T-cell (primary cell): ENCODE measurements at regions not wholly inside any gene's neighbourhood (a gene's known extent, or its start where the extent isn't known, plus 50 kb on each side); places are given as distances from the start of the nearest gene placed in this dataset.

ENCODE experiments used
- ATAC-seq, 4 experiments: fragments of 200-7000 bp in 3 of 4; fragments of 150-1000 bp in 1 of 4; cut with Tn5 transposase; replicated peaks in 1 of 4; 1 replicate in 3 of 4; 2 replicates in 1 of 4; pipeline ENCODE4 v1.10.0; 2021; ENCODE audit warnings: moderate library complexity in 3 of 4, mild to moderate bottlenecking in 2 of 4, moderate number of reproducible peaks in 1 of 4
- CTCF ChIA-PET, 2 donors: fragments of 300-600 bp; sonication (Branson Sonifier 250); formaldehyde crosslinking; loops; one replicate each; lab custom pipeline; 2022; ENCODE audit warnings: antibody characterized with exemption in 2 of 2; lab: Charles Lee
- POLR2A ChIA-PET, 2 donors: fragments of 300-600 bp; sonication (Branson Sonifier 250); formaldehyde crosslinking; loops; one replicate each; lab custom pipeline; 2022; ENCODE audit warnings: antibody characterized with exemption in 2 of 2; lab: Charles Lee
- DNase-seq, 35 experiments: peaks; one replicate each; pipeline versions ENCODE4 v3.0.0 to v3.0.0-alpha.2; 2013 to 2023
- H3K27ac ChIP-seq: one replicate; pipeline ENCODE4 v1.5.1; 2013; ENCODE audit warnings: low read length
- H3K27me3 ChIP-seq, 2 experiments: replicated peaks in 1 of 2; 1 replicate in 1 of 2; 2 replicates in 1 of 2; pipeline versions ENCODE4 v1.6.1 to v1.7.0; 2013; ENCODE audit warnings: low read length in 1 of 2, mixed read lengths in 1 of 2; ENCODE audit not compliant: control insufficient read depth in 2 of 2, insufficient read depth in 2 of 2; ENCODE audit errors: extremely low read depth in 1 of 2
- H3K36me3 ChIP-seq, 2 donors: 1 replicate in 1 of 2; 2 replicates in 1 of 2; pipeline versions ENCODE4 v1.6.1 to v1.7.0; 2013; ENCODE audit warnings: low read length in 1 of 2; ENCODE audit not compliant: control insufficient read depth in 2 of 2, insufficient read depth in 1 of 2; ENCODE audit errors: extremely low read depth in 1 of 2
- H3K4me1 ChIP-seq, 2 experiments: 1 replicate in 1 of 2; 2 replicates in 1 of 2; pipeline versions ENCODE4 v1.6.1 to v1.7.0; 2013; ENCODE audit warnings: low read length in 2 of 2, mixed read lengths in 1 of 2; ENCODE audit not compliant: insufficient read depth in 2 of 2, control insufficient read depth in 1 of 2; ENCODE audit errors: extremely low read depth in 1 of 2
- H3K4me3 ChIP-seq, 2 donors: 1 replicate in 1 of 2; 2 replicates in 1 of 2; pipeline versions ENCODE4 v1.5.1 to v1.7.0; 2013; ENCODE audit warnings: mild to moderate bottlenecking in 2 of 2, low read length in 1 of 2, moderate library complexity in 1 of 2; ENCODE audit not compliant: control insufficient read depth in 1 of 2; ENCODE audit errors: extremely low read depth in 1 of 2
- H3K9me3 ChIP-seq: 2 replicates; pipeline ENCODE4 v1.7.0; 2013
- H3K27ac Mint-ChIP-seq, 2 donors: one replicate each; pipeline ENCODE4 v1.8.0; 2020 to 2021; ENCODE audit warnings: mild to moderate bottlenecking in 2 of 2, mixed read lengths in 2 of 2
- H3K27me3 Mint-ChIP-seq, 2 donors: one replicate each; pipeline ENCODE4 v1.8.0; 2021 to 2022; ENCODE audit warnings: mixed read lengths in 2 of 2
- H3K36me3 Mint-ChIP-seq: one replicate; pipeline ENCODE4 v1.8.0; 2021; ENCODE audit warnings: mixed read lengths
- H3K4me1 Mint-ChIP-seq, 3 donors: one replicate each; pipeline ENCODE4 v1.8.0; 2020 to 2022; ENCODE audit warnings: mixed read lengths in 3 of 3, mild to moderate bottlenecking in 1 of 3
- H3K4me3 Mint-ChIP-seq, 3 donors: one replicate each; pipeline ENCODE4 v1.8.0; 2020 to 2022; ENCODE audit warnings: mild to moderate bottlenecking in 3 of 3, mixed read lengths in 3 of 3, moderate library complexity in 3 of 3
- H3K9me3 Mint-ChIP-seq, 3 donors: one replicate each; pipeline ENCODE4 v1.8.0; 2020 to 2022; ENCODE audit warnings: mixed read lengths in 3 of 3
- WGBS: methylation state at CpG from one replicate; pipeline ENCODE4 v1.1.5; 2013; ENCODE audit warnings: missing lambda C conversion rate; ENCODE audit not compliant: insufficient coverage; 5-methylcytosine and 5-hydroxymethylcytosine counted together

DNA sequence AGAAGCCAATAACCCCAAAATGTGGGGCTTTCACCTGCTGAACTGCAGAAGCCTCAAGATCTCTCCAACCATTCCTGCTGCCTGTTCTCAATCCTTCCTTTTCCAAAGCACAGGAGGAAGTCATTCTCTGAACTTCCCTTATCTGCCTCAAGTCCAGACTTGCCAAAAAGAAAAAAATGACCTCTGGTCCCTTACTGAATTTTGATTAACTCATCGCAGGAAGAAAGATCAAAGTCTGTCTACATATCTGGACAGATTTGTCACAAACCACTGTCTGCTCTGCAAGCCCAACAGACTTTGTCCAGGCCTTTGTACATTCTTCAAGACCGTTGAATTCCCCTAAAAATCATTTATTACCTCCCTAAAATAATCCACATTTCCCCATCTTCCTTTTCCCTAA is 126.5 kb upstream of the NBEA start:
- Histone ChIP-seq H3K36me3 (no peaks in the 10 kb centered on the region), H3K27me3 (no peaks in the 10 kb centered on the region), H3K4me1 (no peaks in the 10 kb centered on the region), H3K4me3 (no peak overlapping the region), H3K9me3 (no peaks in the 10 kb centered on the region), H3K27ac (no peak overlapping the region)
- no peaks in the 10 kb centered on the region for H3K36me3 Mint-ChIP-seq
- no peaks in the 10 kb centered on the region for H3K4me1 Mint-ChIP-seq
- CTCF ChIA-PET, result no interaction called here
- peaks cover 0 to 5% of the 10 kb centered on the region in 2 donors for H3K27me3 Mint-ChIP-seq
- H3K4me3 Mint-ChIP-seq, result no peak overlapping the region
- ATAC-seq (no peak), DNase-seq (no peak)
- WGBS, result 71% methylated on average over 2 of the region's 2 CpGs
- POLR2A ChIA-PET, result no interaction called here
- peaks cover 13 to 20% (median 17%) of the 10 kb centered on the region in 3 donors for H3K9me3 Mint-ChIP-seq
- no peak overlapping the region for H3K27ac Mint-ChIP-seq

GRCh38 chr13:34816245-34816884 is 125.7 kb upstream of the NBEA start:
- Histone ChIP-seq H3K4me3 (no peak overlapping the region), H3K9me3 (no peaks in the 10 kb centered on the region), H3K4me1 (no peaks in the 10 kb centered on the region), H3K36me3 (no peaks in the 10 kb centered on the region), H3K27me3 (no peaks in the 10 kb centered on the region), H3K27ac (no peak overlapping the region)
- Mint-ChIP-seq H3K27ac (no peak overlapping the region), H3K4me3 (no peak overlapping the region), H3K27me3 (peaks cover 0 to 5% of the 10 kb centered on the region in 2 donors), H3K9me3 (peaks cover 13 to 19% (median 16%) of the 10 kb centered on the region in 3 donors), H3K36me3 (no peaks in the 10 kb centered on the region), H3K4me1 (no peaks in the 10 kb centered on the region)
- WGBS, result no CpG with 5 or more reads among the region's 2 CpGs
- CTCF ChIA-PET, result interaction anchor here in 1 of 2 donors (0.6 kb wide), 1 partner anchor 79 kb away, joined by 3 read pairs; no protein-coding TSS in a partner anchor
- POLR2A ChIA-PET, result no interaction called here
- DNase-seq (no peak), ATAC-seq (no peak)

DNA sequence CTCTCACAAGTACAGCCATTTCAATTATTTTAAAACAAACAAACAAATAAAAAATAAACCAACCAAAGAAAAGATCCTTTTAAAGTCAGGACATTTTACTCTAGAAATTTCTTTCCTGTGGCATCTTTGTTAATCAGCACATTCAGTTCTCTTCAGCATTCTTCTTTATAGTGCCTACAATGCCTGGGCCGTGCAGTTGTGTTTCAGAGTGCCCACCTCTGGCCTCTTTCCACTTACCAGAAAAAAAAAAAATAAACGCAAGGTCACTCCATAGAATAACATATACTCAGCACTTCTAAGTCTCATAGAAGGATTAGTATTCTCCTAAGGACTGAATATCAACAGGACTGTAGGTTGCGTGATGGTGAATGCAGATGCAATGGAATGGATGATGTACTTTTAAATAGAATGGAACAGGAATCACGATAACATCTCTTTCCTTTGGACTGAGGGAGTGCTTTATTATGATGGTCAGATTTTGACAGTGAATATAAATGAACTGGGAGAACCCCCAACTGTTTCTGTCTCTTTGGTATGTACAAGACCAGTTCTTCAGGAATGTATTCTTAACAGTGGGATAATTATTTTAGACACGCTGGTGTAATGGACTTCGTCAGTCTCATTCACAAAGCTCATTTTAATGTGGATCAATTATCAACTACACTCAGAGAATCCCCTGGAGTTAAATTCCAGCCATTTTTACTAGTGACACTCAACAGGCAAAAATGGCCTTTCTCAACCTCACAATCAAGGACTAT is 125.0 kb upstream of the NBEA start:
- Histone ChIP-seq H3K27me3 (no peaks in the 10 kb centered on the region), H3K9me3 (no peaks in the 10 kb centered on the region), H3K27ac (no peak overlapping the region), H3K4me3 (no peak overlapping the region), H3K36me3 (no peaks in the 10 kb centered on the region), H3K4me1 (no peaks in the 10 kb centered on the region)
- peaks cover 9 to 12% (median 10%) of the 10 kb centered on the region in 3 donors for H3K9me3 Mint-ChIP-seq
- no peak for DNase-seq
- 67% methylated on average over 1 of the region's 6 CpGs for WGBS
- no peaks in the 10 kb centered on the region for H3K36me3 Mint-ChIP-seq
- peaks cover 0 to 5% of the 10 kb centered on the region in 2 donors for H3K27me3 Mint-ChIP-seq
- ChIA-PET CTCF (interaction anchor here in 1 of 2 donors (0.6 kb wide), 1 partner anchor 80 kb away, joined by 3 read pairs; no protein-coding TSS in a partner anchor), POLR2A (no interaction called here)
- H3K4me1 Mint-ChIP-seq, result no peaks in the 10 kb centered on the region
- ATAC-seq, result no peak
- H3K27ac Mint-ChIP-seq, result no peak overlapping the region
- H3K4me3 Mint-ChIP-seq, result no peak overlapping the region

- ATAC-seq, result no peak
Measured at GRCh38 chr13:34822650-34823049, 119.4 kb upstream of the NBEA start.

DNA sequence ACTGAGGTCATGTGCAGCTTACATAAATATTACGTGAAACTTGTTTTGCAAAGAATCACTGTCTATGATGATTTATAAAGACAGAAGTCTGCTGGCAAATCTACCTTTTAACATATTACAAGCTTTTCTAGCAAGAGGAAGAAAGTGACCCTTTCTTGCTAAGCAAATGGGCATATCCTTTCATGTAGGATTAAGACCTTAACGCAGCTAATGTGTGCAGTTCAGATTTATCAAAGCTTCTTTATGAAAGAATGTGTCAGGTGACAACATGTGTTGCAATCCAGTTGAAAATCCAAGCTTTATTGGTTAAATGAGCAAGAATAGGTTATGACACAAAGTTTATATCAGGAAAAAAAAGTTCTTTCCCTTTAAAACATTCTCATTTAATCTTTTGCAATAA is 115.6 kb upstream of the NBEA start:
- WGBS, result no CpG with 5 or more reads among the region's 2 CpGs
- H3K36me3 ChIP-seq, result no peaks in the 10 kb centered on the region
- Mint-ChIP-seq H3K36me3 (no peaks in the 10 kb centered on the region), H3K27me3 (peaks cover 0 to 3% of the 10 kb centered on the region in 2 donors), H3K27ac (no peak overlapping the region), H3K4me3 (no peak overlapping the region), H3K9me3 (peaks cover 0 to 10% (median 10%) of the 10 kb centered on the region in 3 donors), H3K4me1 (no peaks in the 10 kb centered on the region)
- no peak for DNase-seq
- no peak overlapping the region for H3K27ac ChIP-seq
- H3K27me3 ChIP-seq, result no peaks in the 10 kb centered on the region
- CTCF ChIA-PET, result no interaction called here
- POLR2A ChIA-PET, result no interaction called here
- no peak for ATAC-seq
- H3K4me1 ChIP-seq, result no peaks in the 10 kb centered on the region
- no peaks in the 10 kb centered on the region for H3K9me3 ChIP-seq
- H3K4me3 ChIP-seq, result no peak overlapping the region

More at GRCh38 chr13:34822650-34823049, 119.4 kb upstream of the NBEA start:
- no peak overlapping the region for H3K27ac ChIP-seq
- H3K9me3 ChIP-seq, result no peaks in the 10 kb centered on the region
- ChIA-PET CTCF (no interaction called here), POLR2A (no interaction called here)
- no peaks in the 10 kb centered on the region for H3K27me3 ChIP-seq
- no peaks in the 10 kb centered on the region for H3K4me1 ChIP-seq
- H3K9me3 Mint-ChIP-seq, result peaks cover 0 to 15% (median 9%) of the 10 kb centered on the region in 3 donors
- no peak overlapping the region for H3K4me3 ChIP-seq
- WGBS, result no CpG with 5 or more reads among the region's 1 CpG
- no peak overlapping the region for H3K4me3 Mint-ChIP-seq
- no peak for DNase-seq
- H3K27ac Mint-ChIP-seq, result no peak overlapping the region
- H3K36me3 ChIP-seq, result no peaks in the 10 kb centered on the region
- no peaks in the 10 kb centered on the region for H3K36me3 Mint-ChIP-seq
- peaks cover 0 to 5% of the 10 kb centered on the region in 2 donors for H3K27me3 Mint-ChIP-seq
- no peaks in the 10 kb centered on the region for H3K4me1 Mint-ChIP-seq

DNA sequence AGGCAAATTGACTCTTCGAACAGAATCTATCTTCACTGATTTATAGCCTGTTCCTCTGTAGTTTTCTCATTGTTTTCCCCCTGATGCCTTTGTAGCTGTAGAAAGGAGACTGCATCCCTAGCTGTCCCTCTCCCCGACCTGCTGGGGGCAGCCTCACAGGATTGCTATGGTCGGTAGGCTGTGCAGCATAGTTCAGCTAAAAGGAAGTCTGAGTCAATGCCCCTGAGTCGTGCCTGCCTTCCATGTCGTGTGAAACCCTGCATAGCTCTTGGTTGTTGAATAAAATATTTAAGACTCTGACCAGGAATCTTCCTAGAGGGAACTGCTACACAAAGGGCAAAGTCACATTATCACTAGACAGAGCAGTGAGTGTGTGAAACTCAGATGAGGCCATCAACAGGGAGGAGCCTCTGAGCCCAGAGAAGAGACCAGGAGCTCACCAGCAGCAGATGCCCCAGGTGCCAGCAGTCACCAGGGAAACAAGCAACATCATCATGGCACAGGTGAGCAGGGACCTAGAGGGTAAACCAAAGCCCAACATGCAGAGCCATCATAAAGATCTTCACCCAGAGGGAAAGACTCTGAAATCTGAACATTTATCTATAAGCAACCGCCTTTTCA is 108.4 kb upstream of the NBEA start:
- ATAC-seq (no peak), DNase-seq (no peak)
- POLR2A ChIA-PET, result no interaction called here
- Histone ChIP-seq H3K9me3 (no peaks in the 10 kb centered on the region), H3K4me3 (no peak overlapping the region), H3K4me1 (no peaks in the 10 kb centered on the region), H3K36me3 (no peaks in the 10 kb centered on the region), H3K27ac (no peak overlapping the region), H3K27me3 (no peaks in the 10 kb centered on the region)
- Mint-ChIP-seq H3K4me3 (no peak overlapping the region), H3K27ac (no peak overlapping the region), H3K9me3 (peaks cover 0 to 22% (median 0%) of the 10 kb centered on the region in 3 donors), H3K4me1 (no peaks in the 10 kb centered on the region), H3K27me3 (peaks cover 0 to 12% of the 10 kb centered on the region in 2 donors), H3K36me3 (no peaks in the 10 kb centered on the region)
- CTCF ChIA-PET, result interaction anchor here in 1 of 2 donors (0.6 kb wide), 1 partner anchor 266 kb away, joined by 4 read pairs; no protein-coding TSS in a partner anchor
- WGBS, result 20% methylated on average over 2 of the region's 6 CpGs
